Mesenchymal stem cell (in vitro differentiated cells and primary cell): ENCODE measurements at regions not wholly inside any gene's neighbourhood (a gene's known extent, or its start where the extent isn't known, plus 50 kb on each side); places are given as distances from the start of the nearest gene placed in this dataset.
"Not testable (repeated sequence)": the region's sequence is repeated elsewhere in the genome, so short reads cannot be mapped to it uniquely, and the experiment has no call there.

Experiments
- DNase-seq: peaks from one replicate; pipeline ENCODE4 v3.0.0-alpha.2; 2013
- H2AFZ ChIP-seq: one replicate; pipeline ENCODE4 v1.6.1; 2013; ENCODE audit warnings: low read depth, mild to moderate bottlenecking, control low read depth, inconsistent platforms, low read length, moderate library complexity
- H2AK5ac ChIP-seq: 2 replicates; pipeline ENCODE4 v1.6.1; 2013; ENCODE audit warnings: low read length, moderate library complexity, mild to moderate bottlenecking, inconsistent platforms; ENCODE audit not compliant: severe bottlenecking
- H2BK120ac ChIP-seq: one replicate; pipeline ENCODE4 v1.6.1; 2013; ENCODE audit warnings: low read depth, mild to moderate bottlenecking, inconsistent platforms, low read length, moderate library complexity
- H2BK12ac ChIP-seq, 2 experiments: one replicate each; pipeline ENCODE4 v1.6.1; 2013; ENCODE audit warnings: inconsistent platforms in 2 of 2, low read length in 2 of 2, mild to moderate bottlenecking in 2 of 2, moderate library complexity in 2 of 2, control low read depth in 1 of 2
- H2BK15ac ChIP-seq: one replicate; pipeline ENCODE4 v1.6.1; 2013; ENCODE audit warnings: mild to moderate bottlenecking, low read depth, inconsistent platforms; ENCODE audit not compliant: poor library complexity, severe bottlenecking
- H2BK5ac ChIP-seq: 2 replicates; pipeline ENCODE4 v1.6.1; 2013; ENCODE audit warnings: low read depth, mild to moderate bottlenecking, low read length, control low read depth, inconsistent platforms; ENCODE audit not compliant: poor library complexity, severe bottlenecking
- H3K14ac ChIP-seq, 2 experiments: one replicate each; pipeline ENCODE4 v1.6.1; 2013; ENCODE audit warnings: inconsistent platforms in 2 of 2, low read length in 2 of 2, control low read depth in 1 of 2, mild to moderate bottlenecking in 1 of 2, moderate library complexity in 1 of 2
- H3K18ac ChIP-seq, 2 experiments: one replicate each; pipeline ENCODE4 v1.6.1; 2013; ENCODE audit warnings: inconsistent platforms in 2 of 2, low read length in 2 of 2, control low read depth in 1 of 2, low read depth in 1 of 2, mild to moderate bottlenecking in 1 of 2
- H3K23ac ChIP-seq, 2 experiments: one replicate each; pipeline ENCODE4 v1.6.1; 2013; ENCODE audit warnings: inconsistent platforms in 2 of 2, low read length in 2 of 2, mild to moderate bottlenecking in 2 of 2, moderate library complexity in 2 of 2, control low read depth in 1 of 2
- H3K27ac ChIP-seq: 2 replicates; pipeline ENCODE4 v1.5.1; 2013; ENCODE audit warnings: mild to moderate bottlenecking, moderate library complexity, low read length, control low read depth, inconsistent platforms; ENCODE audit not compliant: poor library complexity, severe bottlenecking
- H3K27me3 ChIP-seq, 2 experiments: 2 replicates each; pipeline versions ENCODE4 v1.6.1 to v1.7.0; 2013; ENCODE audit warnings: low read length in 2 of 2, mild to moderate bottlenecking in 2 of 2, moderate library complexity in 2 of 2, control low read depth in 1 of 2, inconsistent platforms in 1 of 2; ENCODE audit not compliant: control insufficient read depth in 1 of 2, insufficient read depth in 1 of 2
- H3K36me3 ChIP-seq, 2 experiments: 2 replicates each; pipeline versions ENCODE4 v1.6.1 to v1.7.0; 2013; ENCODE audit warnings: low read length in 2 of 2, control low read depth in 1 of 2, inconsistent platforms in 1 of 2, low read depth in 1 of 2, mild to moderate bottlenecking in 1 of 2; ENCODE audit not compliant: insufficient read depth in 2 of 2, control insufficient read depth in 1 of 2
- H3K4ac ChIP-seq, 2 experiments: one replicate each; pipeline ENCODE4 v1.6.1; 2013; ENCODE audit warnings: inconsistent platforms in 2 of 2, low read length in 2 of 2, mild to moderate bottlenecking in 2 of 2, moderate library complexity in 2 of 2, control low read depth in 1 of 2, low read depth in 1 of 2
- H3K4me1 ChIP-seq: 2 replicates; pipeline ENCODE4 v1.6.1; 2013; ENCODE audit warnings: low read depth, low read length, control low read depth; ENCODE audit not compliant: control insufficient read depth, insufficient read depth
- H3K4me2 ChIP-seq: 2 replicates; pipeline ENCODE4 v1.6.1; 2013; ENCODE audit warnings: low read length, mild to moderate bottlenecking, inconsistent platforms; ENCODE audit not compliant: poor library complexity, severe bottlenecking
- H3K4me3 ChIP-seq, 2 experiments: 2 replicates each; pipeline versions ENCODE4 v1.5.1 to v1.7.0; 2013; ENCODE audit warnings: low read length in 2 of 2, mild to moderate bottlenecking in 2 of 2, control low read depth in 1 of 2, low read depth in 1 of 2; ENCODE audit not compliant: insufficient read depth in 1 of 2
- H3K79me1 ChIP-seq: replicated peaks from 2 replicates; pipeline ENCODE4 v1.6.1; 2013; ENCODE audit warnings: mild to moderate bottlenecking, control low read depth, low read length, inconsistent platforms; ENCODE audit not compliant: poor library complexity, severe bottlenecking
- H3K9ac ChIP-seq: 2 replicates; pipeline ENCODE4 v1.7.0; 2013; ENCODE audit warnings: mild to moderate bottlenecking, low read length, moderate library complexity
- H3K9me3 ChIP-seq: 2 replicates; pipeline ENCODE4 v1.7.0; 2013; ENCODE audit warnings: mild to moderate bottlenecking, low read length; ENCODE audit not compliant: control insufficient read depth
- H4K8ac ChIP-seq: one replicate; pipeline ENCODE4 v1.6.1; 2013; ENCODE audit warnings: inconsistent platforms, mild to moderate bottlenecking, low read length, moderate library complexity
- H4K91ac ChIP-seq: one replicate; pipeline ENCODE4 v1.6.1; 2013; ENCODE audit warnings: mild to moderate bottlenecking, low read length, inconsistent platforms
- WGBS: methylation state at CpG from one replicate; pipeline ENCODE4 v1.1.7; 2013; ENCODE audit warnings: mixed read lengths; 5-methylcytosine and 5-hydroxymethylcytosine counted together

GRCh38 chr7:55707410-55707809, 135.1 kb upstream of the VOPP1 start:
- not testable (repeated sequence) for H3K27me3 ChIP-seq, H4K91ac ChIP-seq, H3K27ac ChIP-seq, H3K9me3 ChIP-seq, H2AK5ac ChIP-seq, H3K4ac ChIP-seq, H3K9ac ChIP-seq, H2BK15ac ChIP-seq, H3K79me1 ChIP-seq, DNase-seq, H3K36me3 ChIP-seq, H3K4me3 ChIP-seq, H3K18ac ChIP-seq, H3K4me2 ChIP-seq, H2BK5ac ChIP-seq, H2AFZ ChIP-seq, H4K8ac ChIP-seq, H3K4me1 ChIP-seq, H3K14ac ChIP-seq, H3K23ac ChIP-seq, H2BK120ac ChIP-seq, H2BK12ac ChIP-seq
- WGBS, result no CpG with 5 or more reads among the region's 3 CpGs

GRCh38 chr7:55706451-55707195, 134.3 kb upstream of the VOPP1 start:
- H4K8ac ChIP-seq, H3K23ac ChIP-seq, DNase-seq, H3K27ac ChIP-seq, H2BK15ac ChIP-seq, H3K9me3 ChIP-seq, H3K9ac ChIP-seq, H4K91ac ChIP-seq, H3K4me3 ChIP-seq, H3K27me3 ChIP-seq, H3K18ac ChIP-seq, H3K79me1 ChIP-seq, H3K36me3 ChIP-seq, H3K4me2 ChIP-seq, H3K14ac ChIP-seq, H2BK5ac ChIP-seq, H2BK120ac ChIP-seq, H3K4ac ChIP-seq, H2AK5ac ChIP-seq, H2AFZ ChIP-seq, H2BK12ac ChIP-seq, H3K4me1 ChIP-seq: not testable (repeated sequence)
- WGBS, result 23% methylated on average over 2 of the region's 5 CpGs

GRCh38 chr7:55705728-55706450, 133.6 kb upstream of the VOPP1 start:
- H4K8ac ChIP-seq, H3K36me3 ChIP-seq: not testable (repeated sequence)
- WGBS, result 22% methylated on average over 1 of the region's 5 CpGs

GRCh38 chr7:55702831-55703230, 130.5 kb upstream of the VOPP1 start:
- H3K14ac ChIP-seq, H3K18ac ChIP-seq, H4K91ac ChIP-seq, H3K27ac ChIP-seq, H3K23ac ChIP-seq, H3K79me1 ChIP-seq, H3K36me3 ChIP-seq, H3K9me3 ChIP-seq, H2AFZ ChIP-seq, H2AK5ac ChIP-seq, H3K27me3 ChIP-seq, H3K4me1 ChIP-seq, H3K4me3 ChIP-seq, H2BK5ac ChIP-seq, H2BK15ac ChIP-seq, H4K8ac ChIP-seq, H3K4ac ChIP-seq, H2BK12ac ChIP-seq, DNase-seq, H2BK120ac ChIP-seq, H3K9ac ChIP-seq, H3K4me2 ChIP-seq: not testable (repeated sequence)
- 89% methylated on average over 3 of the region's 6 CpGs for WGBS

More at GRCh38 chr7:55705728-55706450, 133.6 kb upstream of the VOPP1 start:
- H4K91ac ChIP-seq, H3K4me1 ChIP-seq, H3K9ac ChIP-seq, H3K18ac ChIP-seq, H3K9me3 ChIP-seq, H2BK15ac ChIP-seq, H2BK5ac ChIP-seq, H3K23ac ChIP-seq, H2AFZ ChIP-seq, H3K4me3 ChIP-seq, H3K27ac ChIP-seq, H3K27me3 ChIP-seq, H2BK120ac ChIP-seq, H3K14ac ChIP-seq, DNase-seq, H2BK12ac ChIP-seq, H3K4ac ChIP-seq, H3K79me1 ChIP-seq, H3K4me2 ChIP-seq, H2AK5ac ChIP-seq: not testable (repeated sequence)
